A549 (cell line): ENCODE measurements at regions not wholly inside any gene's neighbourhood (a gene's known extent, or its start where the extent isn't known, plus 50 kb on each side); places are given as distances from the start of the nearest gene placed in this dataset.

Experiments
- ATAC-seq, 2 experiments: fragments of 200-7000 bp in 1 of 2; fragments of >200 bp in 1 of 2; cut with Nextera tagmentation in 1 of 2; cut with Tn5 transposase in 1 of 2; 3 replicates each; pipeline versions ENCODE4 v1.8.0 to v1.9.1; 2018 to 2020; ENCODE audit warnings: mild to moderate bottlenecking in 1 of 2, moderate library complexity in 1 of 2
- CTCF ChIA-PET: fragments of 300-600 bp; sonication (Branson Sonifier 250); formaldehyde crosslinking; extraction: SDS; loops from one replicate; lab custom pipeline; 2021; ENCODE audit warnings: antibody characterized with exemption, inconsistent platforms; lab: Yijun Ruan, JAX
- POLR2A ChIA-PET: fragments of 350-600 bp; formaldehyde crosslinking; extraction: SDS; loops from one replicate; lab custom pipeline; 2021; ENCODE audit warnings: antibody characterized with exemption, inconsistent platforms; lab: Yijun Ruan, JAX
- DNase-seq, 2 experiments: peaks; one replicate each; pipeline versions ENCODE4 v3.0.0 to v3.0.0-alpha.2; 2011 to 2016; ENCODE audit warnings: low read depth in 1 of 2, low spot score in 1 of 2
- FAIRE-seq: peaks from 2 replicates; lab custom pipeline; 2011; peaks lifted over from hg19 to GRCh38; lab: Jason Lieb, UNC
- H3K27ac ChIP-seq, 2 experiments: fragments of >200 bp; sonication (Bioruptor Twin); formaldehyde crosslinking; 3 replicates each; pipeline ENCODE4 v1.5.1; 2016 to 2017
- H3K4me1 ChIP-seq: fragments of >200 bp; sonication (Bioruptor Twin); formaldehyde crosslinking; 3 replicates; pipeline ENCODE4 v1.6.1; 2016
- H3K4me2 ChIP-seq: fragments of >200 bp; sonication (Bioruptor Twin); formaldehyde crosslinking; 3 replicates; pipeline ENCODE4 v1.6.1; 2016
- H3K4me3 ChIP-seq: fragments of >200 bp; sonication (Bioruptor Twin); formaldehyde crosslinking; 3 replicates; pipeline ENCODE4 v1.5.1; 2016
- H3K9me3 ChIP-seq: fragments of >200 bp; sonication (Bioruptor Twin); formaldehyde crosslinking; 3 replicates; pipeline ENCODE4 v1.6.1; 2016
- BCL3 ChIP-seq: fragments of >200 bp; sonication (Bioruptor Twin); formaldehyde crosslinking; IDR thresholded peaks from 3 replicates; pipeline ENCODE4 v1.6.1; 2016
- BHLHE40 ChIP-seq: IDR thresholded peaks from 2 replicates; pipeline ENCODE4 v1.6.1; 2012; ENCODE audit warnings: low read depth, low read length, inconsistent platforms
- CBX2 ChIP-seq: fragments of 200-600 bp; sonication (generic); IDR thresholded peaks from 2 replicates; pipeline ENCODE4 v1.6.1; 2016; ENCODE audit warnings: low read depth, mild to moderate bottlenecking, borderline replicate concordance
- CBX8 ChIP-seq: fragments of 200-600 bp; sonication (generic); IDR thresholded peaks from 2 replicates; pipeline ENCODE4 v1.6.1; 2016
- EHMT2 ChIP-seq: fragments of 200-600 bp; sonication (generic); IDR thresholded peaks from 2 replicates; pipeline ENCODE4 v1.6.1; 2016; ENCODE audit warnings: antibody characterized with exemption, low read depth, mild to moderate bottlenecking, moderate library complexity
- EP300 ChIP-seq, 2 experiments: fragments of >200 bp; sonication (Bioruptor Twin); formaldehyde crosslinking; IDR thresholded peaks; 2 replicates in 1 of 2; 3 replicates in 1 of 2; pipeline ENCODE4 v1.6.1; 2016 to 2017
- FOSB ChIP-seq: fragments of 250-450 bp; sonication (Bioruptor Pico); IDR thresholded peaks from 2 replicates; pipeline ENCODE4 v1.5.0; 2020; ENCODE audit warnings: mild to moderate bottlenecking, moderate library complexity
- FOSL2 ChIP-seq, 2 experiments: fragments of 450-650 bp in 1 of 2; fragments of >200 bp in 1 of 2; sonication (Bioruptor Twin) in 1 of 2; formaldehyde crosslinking; IDR thresholded peaks; 2 replicates each; pipeline versions ENCODE4 v1.5.0 to v1.6.1; 2016 to 2020; ENCODE audit warnings: mild to moderate bottlenecking in 1 of 2, moderate library complexity in 1 of 2
- FOXS1 ChIP-seq: fragments of 250-450 bp; sonication (Bioruptor Pico); IDR thresholded peaks from 2 replicates; pipeline ENCODE4 v1.5.0; 2020; ENCODE audit warnings: mild to moderate bottlenecking, moderate library complexity
- HOXB5 ChIP-seq: fragments of 250-450 bp; sonication (Bioruptor Pico); IDR thresholded peaks from 2 replicates; pipeline ENCODE4 v1.5.0; 2020; ENCODE audit warnings: mild to moderate bottlenecking, moderate library complexity
- JUNB ChIP-seq: fragments of >200 bp; sonication (Bioruptor Twin); formaldehyde crosslinking; IDR thresholded peaks from 2 replicates; pipeline ENCODE4 v1.6.1; 2016
- MAFK ChIP-seq: fragments of 450-650 bp; IDR thresholded peaks from 2 replicates; pipeline ENCODE4 v1.6.1; 2014; ENCODE audit not compliant: partially characterized antibody
- MYC ChIP-seq: IDR thresholded peaks from 2 replicates; pipeline ENCODE4 v1.6.1; 2012; ENCODE audit warnings: mild to moderate bottlenecking, inconsistent platforms, low read length, improper control_type of control experiment, borderline replicate concordance
- NPAS2 ChIP-seq: fragments of 250-450 bp; sonication (Bioruptor Pico); IDR thresholded peaks from 2 replicates; pipeline ENCODE4 v1.8.0; 2022; ENCODE audit warnings: mild to moderate bottlenecking, moderate library complexity, borderline replicate concordance
- RAD21 ChIP-seq, 2 experiments: fragments of >200 bp in 1 of 2; sonication (Bioruptor Twin) in 1 of 2; formaldehyde crosslinking in 1 of 2; IDR thresholded peaks in 1 of 2; conservative IDR thresholded peaks in 1 of 2; 2 replicates in 1 of 2; 3 replicates in 1 of 2; pipeline ENCODE4 v1.6.1; 2012 to 2018; ENCODE audit warnings: inconsistent platforms in 1 of 2
- RFX5 ChIP-seq: fragments of 450-650 bp; IDR thresholded peaks from 2 replicates; pipeline ENCODE4 v1.7.1; 2014; ENCODE audit warnings: antibody characterized with exemption, mild to moderate bottlenecking, moderate library complexity
- RNF2 ChIP-seq: fragments of 200-600 bp; sonication (generic); IDR thresholded peaks from 2 replicates; pipeline ENCODE4 v1.6.1; 2016; ENCODE audit warnings: low read depth, mild to moderate bottlenecking, antibody characterized with exemption, moderate library complexity, borderline replicate concordance
- ZFP36 ChIP-seq: fragments of 450-650 bp; IDR thresholded peaks from 2 replicates; pipeline ENCODE4 v1.6.1; 2014; ENCODE audit warnings: borderline replicate concordance; ENCODE audit not compliant: partially characterized antibody
- WGBS: methylation state at CpG from one replicate; pipeline ENCODE4 v1.1.6; 2017; ENCODE audit errors: missing lambda C conversion rate; 5-methylcytosine and 5-hydroxymethylcytosine counted together
- TF ChIP-seq, protein P1 (sequence below): fragments of 250-450 bp; sonication (Bioruptor Pico); IDR thresholded peaks from 2 replicates; pipeline ENCODE4 v1.5.0; 2021; ENCODE audit warnings: mild to moderate bottlenecking, moderate library complexity, borderline replicate concordance
- TF ChIP-seq, protein P2 (sequence below): fragments of >200 bp; sonication (Bioruptor Twin); formaldehyde crosslinking; IDR thresholded peaks from 3 replicates; pipeline ENCODE4 v1.5.1; 2016

GRCh38 chr15:61661791-61662190 lies 398.5 kb downstream of the VPS13C start:
- no peaks in the 10 kb centered on the region for H3K9me3 ChIP-seq
- 0% methylated on average over 1 of the region's 1 CpG for WGBS
- ChIA-PET CTCF (interaction anchor here (1.4 kb wide), 2 partner anchors 38 to 173 kb away, joined by 4 to 5 read pairs; no protein-coding TSS in a partner anchor), POLR2A (no interaction called here)
- no peak for ATAC-seq
- no peak overlapping the region for H3K4me3 ChIP-seq
- TF ChIP-seq EHMT2 = no peak
- no peak for TF ChIP-seq BHLHE40
- no peak for TF ChIP-seq EP300 (IDR thresholded peaks at IDR 0.05)
- TF ChIP-seq RAD21 (conservative IDR thresholded peaks at IDR 0.05 in 1 of 2, IDR thresholded peaks at IDR 0.05 in 1 of 2) = no peak
- TF ChIP-seq ZFP36 = no peak
- TF ChIP-seq JUNB = no peak
- no peak for TF ChIP-seq CBX2
- TF ChIP-seq, protein P1, sequence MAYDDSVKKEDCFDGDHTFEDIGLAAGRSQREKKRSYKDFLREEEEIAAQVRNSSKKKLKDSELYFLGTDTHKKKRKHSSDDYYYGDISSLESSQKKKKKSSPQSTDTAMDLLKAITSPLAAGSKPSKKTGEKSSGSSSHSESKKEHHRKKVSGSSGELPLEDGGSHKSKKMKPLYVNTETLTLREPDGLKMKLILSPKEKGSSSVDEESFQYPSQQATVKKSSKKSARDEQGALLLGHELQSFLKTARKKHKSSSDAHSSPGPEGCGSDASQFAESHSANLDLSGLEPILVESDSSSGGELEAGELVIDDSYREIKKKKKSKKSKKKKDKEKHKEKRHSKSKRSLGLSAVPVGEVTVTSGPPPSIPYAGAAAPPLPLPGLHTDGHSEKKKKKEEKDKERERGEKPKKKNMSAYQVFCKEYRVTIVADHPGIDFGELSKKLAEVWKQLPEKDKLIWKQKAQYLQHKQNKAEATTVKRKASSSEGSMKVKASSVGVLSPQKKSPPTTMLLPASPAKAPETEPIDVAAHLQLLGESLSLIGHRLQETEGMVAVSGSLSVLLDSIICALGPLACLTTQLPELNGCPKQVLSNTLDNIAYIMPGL (CRISPR knock-in tag) = no peak
- no peak for TF ChIP-seq FOXS1 (CRISPR knock-in tag)
- TF ChIP-seq, all 56 proteins: peak for 0
- DNase-seq = no peak
- H3K4me1 ChIP-seq = no peaks in the 10 kb centered on the region
- no peak for FAIRE-seq
- H3K4me2 ChIP-seq = no peak overlapping the region
- H3K27ac ChIP-seq = no peak overlapping the region

GRCh38 chr15:61660579-61660978 lies 399.7 kb downstream of the VPS13C start:
- POLR2A ChIA-PET = no interaction called here
- Histone ChIP-seq H3K4me2 (no peak overlapping the region), H3K27ac (no peak overlapping the region), H3K4me1 (no peaks in the 10 kb centered on the region), H3K9me3 (no peaks in the 10 kb centered on the region), H3K4me3 (no peak overlapping the region)
- no peak for FAIRE-seq
- no peak for ATAC-seq
- WGBS = 18% methylated on average over 2 of the region's 2 CpGs
- no peak for TF ChIP-seq BCL3
- TF ChIP-seq NPAS2 (CRISPR knock-in tag) = no peak
- no peak for TF ChIP-seq FOSL2 (IDR thresholded peaks at IDR 0.05)
- no peak for TF ChIP-seq FOSL2 (CRISPR knock-in tag; IDR thresholded peaks at IDR 0.05)
- TF ChIP-seq FOSB (CRISPR knock-in tag) = no peak
- TF ChIP-seq RNF2 = no peak
- TF ChIP-seq, protein P1 (CRISPR knock-in tag) = no peak
- TF ChIP-seq HOXB5 (CRISPR knock-in tag) = no peak
- TF ChIP-seq, protein P2, sequence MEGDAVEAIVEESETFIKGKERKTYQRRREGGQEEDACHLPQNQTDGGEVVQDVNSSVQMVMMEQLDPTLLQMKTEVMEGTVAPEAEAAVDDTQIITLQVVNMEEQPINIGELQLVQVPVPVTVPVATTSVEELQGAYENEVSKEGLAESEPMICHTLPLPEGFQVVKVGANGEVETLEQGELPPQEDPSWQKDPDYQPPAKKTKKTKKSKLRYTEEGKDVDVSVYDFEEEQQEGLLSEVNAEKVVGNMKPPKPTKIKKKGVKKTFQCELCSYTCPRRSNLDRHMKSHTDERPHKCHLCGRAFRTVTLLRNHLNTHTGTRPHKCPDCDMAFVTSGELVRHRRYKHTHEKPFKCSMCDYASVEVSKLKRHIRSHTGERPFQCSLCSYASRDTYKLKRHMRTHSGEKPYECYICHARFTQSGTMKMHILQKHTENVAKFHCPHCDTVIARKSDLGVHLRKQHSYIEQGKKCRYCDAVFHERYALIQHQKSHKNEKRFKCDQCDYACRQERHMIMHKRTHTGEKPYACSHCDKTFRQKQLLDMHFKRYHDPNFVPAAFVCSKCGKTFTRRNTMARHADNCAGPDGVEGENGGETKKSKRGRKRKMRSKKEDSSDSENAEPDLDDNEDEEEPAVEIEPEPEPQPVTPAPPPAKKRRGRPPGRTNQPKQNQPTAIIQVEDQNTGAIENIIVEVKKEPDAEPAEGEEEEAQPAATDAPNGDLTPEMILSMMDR = no peak
- no peak for TF ChIP-seq MYC
- no peak for TF ChIP-seq RFX5
- no peak for TF ChIP-seq CBX8
- TF ChIP-seq MAFK = no peak
- DNase-seq = no peak
- CTCF ChIA-PET = no interaction called here
